AG04450 (cell line): ENCODE measurements at regions not wholly inside any gene's neighbourhood (a gene's known extent, or its start where the extent isn't known, plus 50 kb on each side); places are given as distances from the start of the nearest gene placed in this dataset.

ENCODE experiments used
- CTCF ChIA-PET: fragments of 300-600, 350-600 bp; formaldehyde crosslinking; extraction: SDS; loops from one replicate; lab custom pipeline; 2022; ENCODE audit warnings: antibody characterized with exemption, inconsistent platforms; lab: Charles Lee
- POLR2A ChIA-PET: fragments of 350-600 bp; formaldehyde crosslinking; extraction: SDS; loops from one replicate; lab custom pipeline; 2021; ENCODE audit warnings: antibody characterized with exemption, inconsistent platforms; lab: Yijun Ruan, JAX
- DNase-seq: peaks from one replicate; pipeline ENCODE4 v3.0.0-alpha.2; 2011; ENCODE audit warnings: low read depth, low spot score
- H3K27ac ChIP-seq: one replicate; pipeline ENCODE4 v1.5.1; 2012; ENCODE audit warnings: low read depth, low read length, control low read depth
- H3K27me3 ChIP-seq: one replicate; pipeline ENCODE4 v1.6.0; 2012; ENCODE audit warnings: low read length; ENCODE audit not compliant: control insufficient read depth, insufficient read depth
- H3K4me3 ChIP-seq: 2 replicates; pipeline ENCODE4 v1.5.1; 2011; ENCODE audit warnings: mild to moderate bottlenecking, low read depth, low read length, control low read depth
- H3K9me3 ChIP-seq: 2 replicates; pipeline ENCODE4 v1.5.1; 2012; ENCODE audit warnings: low read length; ENCODE audit not compliant: control insufficient read depth, insufficient read depth
- CTCF ChIP-seq: IDR thresholded peaks from 2 replicates; pipeline ENCODE4 v1.5.1; 2011; ENCODE audit warnings: low read depth, low read length, control low read depth, inconsistent platforms

GRCh38 chr9:1575939-1576338 lies 439.2 kb upstream of the SMARCA2 start:
- ChIA-PET POLR2A (no interaction called here), CTCF (no interaction called here)
- Histone ChIP-seq H3K27ac (no peak overlapping the region), H3K4me3 (no peak overlapping the region), H3K9me3 (peaks cover 11% of the 10 kb centered on the region), H3K27me3 (no peaks in the 10 kb centered on the region)
- TF ChIP-seq CTCF = no peak
- no peak for DNase-seq

GRCh38 chr9:1580215-1580614 lies 434.9 kb upstream of the SMARCA2 start:
- Histone ChIP-seq H3K27me3 (no peaks in the 10 kb centered on the region), H3K9me3 (peaks cover 11% of the 10 kb centered on the region), H3K27ac (no peak overlapping the region), H3K4me3 (no peak overlapping the region)
- ChIA-PET POLR2A (no interaction called here), CTCF (no interaction called here)
- TF ChIP-seq CTCF = no peak
- no peak for DNase-seq

- Histone ChIP-seq H3K9me3 (no peaks in the 10 kb centered on the region), H3K4me3 (no peak overlapping the region), H3K27me3 (no peaks in the 10 kb centered on the region), H3K27ac (no peak overlapping the region)
- CTCF ChIA-PET = no interaction called here
- no peak for TF ChIP-seq CTCF
- DNase-seq = no peak
- POLR2A ChIA-PET = no interaction called here
Observed at GRCh38 chr9:1581926-1582325, 433.2 kb upstream of the SMARCA2 start.

- no peak for TF ChIP-seq CTCF
- peaks cover 5% of the 10 kb centered on the region for H3K9me3 ChIP-seq
- H3K27me3 ChIP-seq = no peaks in the 10 kb centered on the region
- ChIA-PET POLR2A (no interaction called here), CTCF (no interaction called here)
- no peak overlapping the region for H3K4me3 ChIP-seq
- no peak overlapping the region for H3K27ac ChIP-seq
- DNase-seq = no peak
Observed at GRCh38 chr9:1591310-1591709, 423.8 kb upstream of the SMARCA2 start.

GRCh38 chr9:1598270-1598669 lies 416.9 kb upstream of the SMARCA2 start:
- peaks cover 3% of the 10 kb centered on the region; the same call in 1 of the 2 replicates for H3K9me3 ChIP-seq
- H3K27me3 ChIP-seq = no peaks in the 10 kb centered on the region
- H3K4me3 ChIP-seq = no peak overlapping the region
- H3K27ac ChIP-seq = no peak overlapping the region
- POLR2A ChIA-PET = no interaction called here
- TF ChIP-seq CTCF = no peak
- CTCF ChIA-PET = no interaction called here
- no peak for DNase-seq
